IPS-NIHi11 (cell line): ENCODE measurements at regions not wholly inside any gene's neighbourhood (a gene's known extent, or its start where the extent isn't known, plus 50 kb on each side); places are given as distances from the start of the nearest gene placed in this dataset.

ENCODE experiments used
- DNase-seq: peaks from one replicate; pipeline ENCODE4 v3.0.0; 2012; ENCODE audit warnings: mixed read lengths, low spot score

DNA sequence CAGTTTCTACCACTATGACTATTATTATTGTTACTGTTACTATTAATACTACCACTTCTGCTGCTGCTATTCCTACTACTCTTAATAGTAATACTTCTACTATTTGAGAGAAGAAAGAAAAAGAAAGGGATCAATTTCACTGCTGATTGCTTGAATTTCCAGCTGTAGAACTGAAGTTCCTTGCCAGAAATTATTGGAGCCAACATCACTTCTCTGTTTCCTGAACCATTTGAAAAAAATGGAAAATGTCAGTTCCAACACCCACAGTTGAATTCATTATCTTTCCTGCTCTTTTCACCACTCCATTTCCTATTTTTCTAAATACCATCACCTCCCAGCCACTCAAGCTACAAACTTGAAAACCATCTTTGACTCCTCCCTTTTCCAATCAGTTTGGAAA lies 54.1 kb upstream of the PIK3C2G start:
- DNase-seq, result no peak

DNA sequence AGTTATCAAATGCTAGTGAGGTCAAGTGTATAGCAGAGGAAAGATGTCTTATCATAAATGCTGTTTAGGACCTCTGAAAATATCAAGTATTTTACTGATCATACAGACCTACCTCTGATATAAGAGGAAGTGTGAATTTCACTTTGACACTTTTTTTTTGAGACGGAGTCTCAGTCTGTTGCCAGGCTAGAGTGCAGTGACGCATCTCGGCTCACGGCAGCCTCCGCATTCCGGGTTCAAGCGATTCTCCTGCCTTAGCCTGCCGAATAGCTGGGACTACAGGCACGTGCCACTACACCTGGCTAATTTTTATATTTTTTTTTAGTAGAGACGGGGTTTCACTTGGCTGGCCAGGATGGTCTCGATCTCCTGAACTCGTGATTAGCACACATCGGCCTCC lies 55.1 kb upstream of the PIK3C2G start:
- DNase-seq, result no peak

DNA sequence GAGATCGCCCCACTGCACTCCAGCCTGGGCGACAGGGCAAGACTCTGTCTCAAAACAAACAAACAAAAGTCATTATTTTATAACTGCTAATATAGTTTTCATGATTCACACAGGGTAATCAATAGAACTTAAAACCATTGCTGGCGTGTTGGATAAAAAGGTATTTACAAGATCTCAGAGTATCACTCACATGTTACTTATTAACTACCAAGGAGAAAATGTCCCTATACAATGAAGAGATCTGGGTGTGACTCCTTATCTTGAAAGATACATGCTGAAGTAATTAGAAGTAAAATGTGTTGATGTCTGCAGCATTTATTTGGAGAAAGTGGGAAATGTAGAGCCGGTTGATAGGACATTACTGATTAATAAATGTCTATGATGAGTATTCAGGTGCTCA lies 57.3 kb upstream of the PIK3C2G start:
- DNase-seq, result no peak

DNA sequence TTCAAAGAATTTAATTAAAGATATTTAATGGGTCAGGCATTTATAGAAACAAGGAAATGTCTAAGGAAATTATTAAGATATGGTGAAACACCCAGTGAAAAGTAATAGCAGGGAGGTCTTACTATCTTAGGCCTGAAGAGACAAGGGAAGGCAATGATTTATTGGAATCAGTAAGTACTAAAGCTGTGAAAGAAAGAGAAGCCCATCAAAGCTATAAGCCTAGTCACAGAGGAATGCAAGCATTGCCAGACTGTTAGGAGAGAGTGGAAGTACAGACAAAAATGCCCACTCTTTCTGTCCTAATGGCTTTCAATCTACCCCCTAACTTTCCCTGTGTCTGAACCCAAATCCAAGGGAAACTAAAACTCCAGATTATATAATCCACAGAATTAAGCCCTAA lies 69.2 kb upstream of the PIK3C2G start:
- no peak for DNase-seq

DNA sequence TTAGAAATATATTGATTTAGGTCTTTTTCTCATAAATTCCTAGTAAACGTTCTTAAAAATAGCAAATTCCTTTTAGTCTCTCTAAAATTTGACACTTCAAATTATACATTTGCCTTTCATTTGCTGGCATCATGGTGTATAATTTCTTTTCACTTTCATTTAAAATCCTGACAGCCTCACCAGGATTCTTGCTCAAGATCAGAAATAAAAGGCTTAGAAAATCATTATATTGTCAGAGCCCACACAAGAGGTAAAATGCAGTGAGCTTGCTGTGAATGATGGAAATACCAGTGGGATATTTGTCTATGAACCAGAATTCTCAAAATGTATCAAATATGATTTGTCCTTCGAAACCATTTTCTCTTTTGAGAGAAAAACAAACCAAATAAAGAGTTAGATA lies 78.2 kb upstream of the PIK3C2G start:
- no peak for DNase-seq

DNA sequence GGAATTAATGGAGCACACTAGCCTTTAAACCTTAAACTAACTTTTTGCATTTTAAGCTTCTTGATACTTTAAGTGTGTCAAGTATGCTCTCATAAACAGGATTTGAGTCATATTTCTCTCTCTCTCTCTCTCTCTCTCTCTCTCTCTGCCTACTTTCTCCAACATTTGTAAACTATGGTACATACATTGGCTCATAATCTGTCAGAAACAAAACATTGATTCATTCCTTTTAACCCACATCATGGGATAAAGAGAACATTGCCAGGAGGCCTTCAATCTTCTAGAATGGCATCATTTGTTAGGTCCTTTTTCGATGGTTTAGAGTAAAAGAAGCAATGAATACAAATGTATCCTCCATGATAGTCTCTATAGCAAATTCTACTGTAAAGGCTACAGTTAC lies 81.6 kb upstream of the RERGL start:
- DNase-seq, result no peak

DNA sequence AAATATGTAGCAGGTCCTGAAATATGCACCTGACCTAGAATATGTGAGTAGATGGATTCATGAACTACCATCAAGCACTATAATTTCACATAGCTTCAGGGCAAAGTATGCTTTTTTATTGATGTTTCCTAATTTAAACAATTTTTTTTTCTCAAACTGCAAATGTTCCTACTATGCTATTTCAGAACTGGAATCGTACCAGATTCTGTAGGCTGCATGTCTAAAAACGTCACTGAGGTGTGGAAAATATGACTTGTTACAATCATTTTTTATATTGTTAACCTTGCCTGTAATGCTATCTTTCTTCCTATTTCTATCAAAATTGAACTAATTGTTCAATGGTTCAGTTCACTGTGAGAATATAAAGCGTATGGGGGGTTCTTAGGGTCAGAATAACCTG lies 78.0 kb upstream of the RERGL start:
- DNase-seq, result no peak

DNA sequence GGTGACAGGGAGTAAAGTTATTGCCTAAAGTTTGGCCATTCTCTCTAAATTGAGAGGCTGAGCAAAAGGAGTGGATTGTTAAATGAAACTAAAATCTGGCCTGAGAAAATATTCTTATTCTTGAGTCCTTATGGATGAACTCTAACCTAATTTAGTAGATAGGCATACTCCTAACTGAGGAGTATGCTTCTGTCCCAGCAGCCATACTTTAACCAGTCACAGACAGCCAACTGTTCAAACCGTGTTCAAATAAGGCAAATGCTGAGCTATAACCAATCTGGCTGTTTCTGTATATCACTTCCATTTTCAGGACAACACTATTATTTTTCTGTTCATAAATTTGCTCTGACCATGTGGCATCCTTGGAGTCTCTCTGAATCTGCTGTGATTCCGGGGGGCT lies 75.9 kb upstream of the RERGL start:
- no peak for DNase-seq

DNA sequence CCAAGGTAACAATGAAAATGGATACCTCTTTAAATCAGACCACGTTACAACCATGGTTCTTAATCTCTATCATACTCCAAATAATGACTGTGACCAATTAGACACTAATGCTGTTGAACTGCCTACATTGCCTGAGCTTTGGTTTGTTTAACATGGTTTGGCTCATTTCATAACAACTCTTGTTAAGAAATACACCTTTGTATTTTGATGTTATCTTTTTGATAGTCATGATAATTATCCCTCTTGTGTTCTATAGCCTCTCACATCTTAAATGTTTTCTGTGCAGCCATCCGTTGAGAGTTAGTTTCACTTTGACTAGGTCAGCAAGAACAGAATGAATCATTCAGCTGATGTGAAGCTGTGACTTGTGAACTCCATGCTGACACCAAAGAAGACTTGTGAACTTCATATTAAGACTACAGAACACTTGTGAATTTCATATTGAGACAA lies 75.5 kb upstream of the RERGL start:
- DNase-seq, result no peak

DNA sequence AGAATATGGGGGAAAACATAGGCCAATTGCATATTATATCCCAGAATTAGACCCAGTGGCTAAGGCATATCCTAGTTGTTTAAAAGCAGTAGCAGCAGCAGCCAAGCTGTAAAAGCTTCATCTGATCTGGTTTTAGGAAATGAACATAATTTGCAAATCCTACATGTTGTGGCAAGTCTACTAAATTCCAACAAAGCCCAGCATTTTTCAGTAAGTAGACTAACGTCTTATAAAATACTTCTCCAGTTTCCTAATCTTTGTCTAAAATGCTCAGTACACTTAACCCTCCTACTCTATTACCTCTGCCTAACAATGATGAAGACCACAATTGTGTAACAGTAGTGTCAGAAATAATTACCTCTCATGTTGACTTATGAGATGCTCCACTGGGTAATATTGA lies 70.9 kb upstream of the RERGL start:
- DNase-seq, result no peak

DNA sequence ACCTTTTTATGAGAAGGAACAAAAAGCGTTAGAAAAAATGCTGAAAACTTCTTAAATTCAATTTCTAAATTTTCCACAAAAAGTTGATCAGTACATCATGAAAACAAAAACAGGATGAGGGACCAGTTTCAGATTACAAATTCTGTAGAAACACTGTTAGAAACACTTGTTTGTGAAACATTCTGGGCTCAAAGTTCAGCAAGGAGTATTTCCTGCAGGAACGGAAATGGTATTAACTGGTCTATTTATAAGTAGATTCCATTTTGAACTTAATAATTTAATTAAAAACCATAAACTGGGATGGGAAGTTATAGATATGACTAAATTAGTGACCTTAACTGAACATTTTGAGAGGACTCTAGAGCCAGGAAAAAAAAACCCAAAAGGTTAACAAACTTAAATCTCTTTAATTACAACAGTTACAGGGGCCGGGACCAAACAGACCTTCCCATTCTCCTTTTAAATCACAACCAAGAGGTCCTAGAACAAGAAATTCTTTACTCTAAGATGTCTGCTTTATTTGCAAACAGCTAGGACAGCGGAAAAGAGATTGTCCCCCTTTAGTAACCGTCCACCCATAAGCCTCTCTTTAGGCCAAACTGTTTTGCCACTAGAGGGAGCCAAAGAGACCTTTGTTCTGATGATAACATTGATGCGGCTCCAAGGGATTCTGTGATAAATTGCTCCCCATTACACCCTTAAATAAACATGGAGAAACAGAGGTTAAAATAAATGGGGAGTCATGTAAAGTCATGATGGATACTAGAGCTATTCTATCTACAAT lies 69.0 kb upstream of the RERGL start:
- DNase-seq, result peak; percentile 45

DNA sequence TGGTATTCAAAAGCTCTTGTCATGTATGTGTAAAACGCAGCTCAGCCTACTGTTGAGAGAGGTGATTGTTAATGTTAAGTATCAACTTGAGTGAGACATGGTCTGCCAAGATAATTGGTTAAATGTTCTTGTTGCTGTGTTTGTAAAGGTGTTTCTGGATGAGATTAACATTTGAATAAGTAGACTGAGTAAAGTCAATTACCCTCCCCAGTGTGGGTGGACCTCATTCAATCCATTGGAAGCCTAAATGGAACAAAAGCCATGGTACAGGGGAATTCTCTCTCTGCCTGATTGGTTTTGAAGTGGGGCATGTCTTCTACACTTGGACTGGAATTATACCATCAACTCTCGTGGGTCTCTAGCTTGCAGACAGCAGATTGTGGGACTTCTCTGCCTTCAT lies 63.8 kb upstream of the RERGL start:
- no peak for DNase-seq

DNA sequence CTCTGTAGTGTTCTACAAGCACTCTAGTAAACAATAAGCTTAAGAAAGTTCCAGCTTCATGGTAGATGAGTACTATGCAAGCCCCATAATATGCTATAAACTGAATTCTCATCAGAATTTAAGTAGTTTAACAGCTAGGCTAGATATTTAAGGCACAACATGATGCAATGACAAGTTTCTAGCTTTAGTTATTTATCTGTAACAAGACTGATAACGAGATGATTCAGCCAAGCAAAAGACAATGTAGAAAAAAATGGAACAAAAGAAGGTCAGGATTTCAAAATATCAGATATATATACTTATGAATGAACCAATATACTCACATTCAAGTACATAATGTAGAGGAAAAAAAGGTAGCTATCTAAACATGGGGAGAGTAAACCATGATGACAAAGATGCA lies 61.0 kb upstream of the RERGL start:
- no peak for DNase-seq

DNA sequence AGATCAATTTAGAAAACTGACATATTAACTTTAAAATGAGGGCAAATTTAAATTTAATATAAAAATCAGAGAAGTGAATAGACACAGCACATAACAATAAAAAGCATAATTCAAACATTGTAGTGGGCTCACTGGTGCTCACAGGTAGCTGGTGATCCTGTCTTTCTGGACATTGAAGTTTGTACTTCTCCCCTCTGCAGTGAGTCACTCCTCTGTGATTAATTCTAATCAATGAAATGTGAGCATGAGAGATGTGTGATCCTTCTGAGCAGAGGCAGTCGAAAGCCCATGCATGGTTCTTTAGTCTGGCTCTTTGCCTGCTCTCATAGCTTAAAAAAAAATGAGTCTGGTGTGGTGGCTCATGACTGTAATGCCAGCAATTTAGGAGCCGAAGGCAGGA lies 59.0 kb upstream of the RERGL start:
- no peak for DNase-seq

DNA sequence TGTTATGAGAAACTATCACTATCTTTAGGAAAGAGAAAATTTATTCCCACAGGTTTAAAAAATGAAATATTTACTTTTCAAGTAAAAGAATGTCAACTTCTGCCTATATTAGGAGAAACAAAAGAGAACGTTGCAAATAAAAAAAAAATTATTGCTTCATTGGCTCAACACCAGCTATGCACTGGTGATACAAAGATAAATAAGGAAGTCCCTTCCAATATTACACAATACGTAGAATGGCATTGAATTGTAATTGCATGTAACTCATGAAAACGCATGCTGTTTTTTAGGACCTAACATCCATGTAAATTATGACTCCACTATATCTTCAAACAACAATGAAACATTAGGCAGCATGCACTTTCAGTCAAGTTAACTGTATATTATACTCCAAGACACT lies 56.4 kb upstream of the RERGL start:
- no peak for DNase-seq

DNA sequence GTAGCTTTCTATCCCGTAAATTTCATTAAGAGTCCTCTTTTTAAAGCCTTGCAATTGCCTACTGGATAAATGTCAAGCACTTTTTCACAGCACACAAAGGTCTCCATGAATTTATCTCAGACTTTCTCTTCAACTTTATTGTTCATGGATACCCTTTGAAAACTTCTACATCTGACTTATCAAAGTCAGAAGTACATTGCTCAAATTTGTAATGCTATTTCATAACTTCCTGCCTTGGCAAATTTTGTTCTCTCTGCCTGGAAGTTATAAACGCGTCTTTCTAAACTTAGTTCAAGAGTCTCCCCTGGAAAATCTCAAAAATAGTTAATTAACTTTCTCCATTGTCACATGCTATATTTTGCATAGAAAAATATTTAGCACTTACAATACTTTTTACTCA lies 55.9 kb upstream of the RERGL start:
- no peak for DNase-seq

DNA sequence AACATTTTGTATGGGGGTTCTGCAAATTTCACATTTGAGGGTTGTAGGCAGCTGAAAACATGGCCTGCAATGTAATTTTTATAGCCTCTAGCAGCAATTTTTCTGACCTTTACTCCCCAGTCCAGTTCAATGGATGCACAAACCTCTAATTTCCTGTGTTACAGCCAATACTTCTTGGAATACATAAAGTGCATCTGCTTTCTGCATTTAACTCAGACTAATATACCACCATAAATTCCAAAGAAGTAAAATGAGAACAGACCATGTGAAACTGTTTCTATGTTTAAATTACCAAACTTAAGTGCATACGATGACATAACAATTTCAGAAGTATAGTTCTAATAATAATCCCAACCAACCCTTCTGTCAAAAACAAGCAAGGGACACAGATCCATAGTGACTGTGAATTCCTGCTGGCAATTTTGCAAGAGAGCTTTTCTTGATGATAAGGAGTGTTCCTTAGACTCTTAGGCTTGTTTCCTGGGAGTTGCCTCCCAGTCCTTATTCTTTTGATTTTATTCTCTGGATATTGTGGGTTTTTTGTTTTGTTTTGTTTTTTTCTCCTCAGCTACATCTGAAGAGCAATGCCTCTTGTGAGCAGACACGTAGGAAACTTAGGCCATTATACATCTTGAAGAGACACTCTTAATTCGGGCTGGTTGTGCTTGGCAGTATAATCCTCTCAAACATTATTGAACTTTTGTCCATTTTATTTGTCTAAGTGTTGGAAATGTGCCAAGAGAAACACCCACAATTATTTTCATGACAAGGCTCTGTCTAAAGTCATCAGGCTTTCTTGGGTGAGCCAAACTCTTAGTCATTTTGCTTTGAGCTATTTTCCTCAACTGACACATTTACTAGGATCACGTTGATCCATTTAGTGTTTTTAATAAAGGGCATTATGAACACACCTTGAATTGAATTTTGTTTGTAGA lies 51.3 kb upstream of the RERGL start:
- no peak for DNase-seq

DNA sequence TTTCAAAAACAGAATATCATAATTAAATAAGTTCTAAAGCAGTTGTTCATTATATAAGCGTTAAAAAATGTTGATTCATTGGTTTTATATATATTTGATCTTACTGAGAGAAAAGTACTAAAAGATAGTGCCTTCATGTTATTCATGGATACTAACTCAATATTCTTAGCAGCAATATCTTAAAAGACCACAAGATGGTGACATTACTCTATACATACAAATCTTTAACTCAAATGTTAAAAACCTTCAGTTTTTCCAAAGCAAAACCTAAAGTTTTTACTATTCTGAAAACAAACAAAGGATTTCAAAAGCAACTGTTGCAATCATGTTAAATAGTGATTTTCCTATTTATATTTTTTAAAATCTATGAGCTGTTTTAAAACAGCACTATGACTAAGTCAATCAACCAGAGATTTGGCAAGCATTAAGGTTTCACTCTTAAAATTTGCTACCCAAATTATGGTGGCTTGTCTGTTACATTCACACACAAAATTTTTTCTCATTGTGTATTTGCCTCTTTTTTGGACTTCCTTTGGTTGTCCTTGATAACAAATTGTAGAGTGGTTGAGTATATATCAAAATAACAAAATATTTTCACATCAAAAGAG lies 50.1 kb upstream of the RERGL start:
- peak; percentile 12 for DNase-seq
